ENCODE measurements at regions not wholly inside any gene's neighbourhood (a gene's known extent, or its start where the extent isn't known, plus 50 kb on each side); places are given as distances from the start of the nearest gene placed in this dataset.

- no peak for TF ChIP-seq CTCF (IDR thresholded peaks at IDR 0.05)
- DNase-seq (ENCODE audit: low spot score), result no peak
- H3K9me3 ChIP-seq, result no peaks in the 10 kb centered on the region
- no peaks in the 10 kb centered on the region for H3K27me3 ChIP-seq (replicated peaks; ENCODE audit: insufficient read depth)
- ATAC-seq (ENCODE audit: insufficient number of reproducible peaks, low FRiP score, low read depth), result no peak
- H3K27ac ChIP-seq, result no peak overlapping the region
- no peaks in the 10 kb centered on the region for H3K4me1 ChIP-seq (ENCODE audit: control insufficient read depth in 1 of 2, low read depth in 2 of 2)
- no peaks in the 10 kb centered on the region for H3K36me3 ChIP-seq
- no peak overlapping the region for H3K4me3 ChIP-seq
These were observed 192.0 kb downstream of the ZC3H11B start for GRCh38 chr1:219420913-219421312.

GRCh38 chr1:219419860-219420259, 193.0 kb downstream of the ZC3H11B start:
- DNase-seq (ENCODE audit: low spot score) (no peak), ATAC-seq (ENCODE audit: insufficient number of reproducible peaks, low FRiP score, low read depth) (no peak)
- Histone ChIP-seq H3K36me3 (no peaks in the 10 kb centered on the region), H3K9me3 (no peaks in the 10 kb centered on the region), H3K27ac (no peak overlapping the region), H3K4me3 (no peak overlapping the region), H3K27me3 (replicated peaks; ENCODE audit: insufficient read depth) (no peaks in the 10 kb centered on the region), H3K4me1 (ENCODE audit: control insufficient read depth in 1 of 2, low read depth in 2 of 2) (no peaks in the 10 kb centered on the region)
- no peak for TF ChIP-seq CTCF (IDR thresholded peaks at IDR 0.05)

GRCh38 chr1:219419065-219419464, 193.8 kb downstream of the ZC3H11B start:
- no peaks in the 10 kb centered on the region for H3K4me1 ChIP-seq (ENCODE audit: control insufficient read depth in 1 of 2, low read depth in 2 of 2)
- DNase-seq (ENCODE audit: low spot score) (no peak), ATAC-seq (ENCODE audit: insufficient number of reproducible peaks, low FRiP score, low read depth) (no peak)
- no peak overlapping the region for H3K4me3 ChIP-seq
- no peaks in the 10 kb centered on the region for H3K36me3 ChIP-seq
- H3K27ac ChIP-seq, result no peak overlapping the region
- no peaks in the 10 kb centered on the region for H3K27me3 ChIP-seq (replicated peaks; ENCODE audit: insufficient read depth)
- TF ChIP-seq CTCF (IDR thresholded peaks at IDR 0.05), result no peak
- H3K9me3 ChIP-seq, result no peaks in the 10 kb centered on the region

GRCh38 chr1:219417610-219418009, 195.3 kb downstream of the ZC3H11B start:
- DNase-seq (ENCODE audit: low spot score) (no peak), ATAC-seq (ENCODE audit: insufficient number of reproducible peaks, low FRiP score, low read depth) (no peak)
- no peaks in the 10 kb centered on the region for H3K36me3 ChIP-seq
- TF ChIP-seq CTCF (IDR thresholded peaks at IDR 0.05), result no peak
- H3K9me3 ChIP-seq, result no peaks in the 10 kb centered on the region
- no peak overlapping the region for H3K27ac ChIP-seq
- no peaks in the 10 kb centered on the region for H3K4me1 ChIP-seq (ENCODE audit: control insufficient read depth in 1 of 2, low read depth in 2 of 2)
- no peaks in the 10 kb centered on the region for H3K27me3 ChIP-seq (replicated peaks; ENCODE audit: insufficient read depth)
- H3K4me3 ChIP-seq, result no peak overlapping the region

GRCh38 chr1:219416598-219417238, 196.2 kb downstream of the ZC3H11B start:
- peak; percentile 51 for TF ChIP-seq CTCF (IDR thresholded peaks at IDR 0.05)
- H3K4me3 ChIP-seq, result no peak overlapping the region
- no peaks in the 10 kb centered on the region for H3K9me3 ChIP-seq
- no peaks in the 10 kb centered on the region for H3K27me3 ChIP-seq (replicated peaks; ENCODE audit: insufficient read depth)
- DNase-seq (ENCODE audit: low spot score) (no peak), ATAC-seq (ENCODE audit: insufficient number of reproducible peaks, low FRiP score, low read depth) (no peak)
- no peaks in the 10 kb centered on the region for H3K36me3 ChIP-seq
- no peak overlapping the region for H3K27ac ChIP-seq
- H3K4me1 ChIP-seq (ENCODE audit: control insufficient read depth in 1 of 2, low read depth in 2 of 2), result no peaks in the 10 kb centered on the region

Data from thoracic aorta (tissue), 2 donors.